NCI-H2227 (cell line): ENCODE measurements at regions not wholly inside any gene's neighbourhood (a gene's known extent, or its start where the extent isn't known, plus 50 kb on each side); places are given as distances from the start of the nearest gene placed in this dataset.

Experiments used
- DNase-seq: peaks from one replicate; lab custom pipeline; 2025; ENCODE audit not compliant: unreplicated experiment; lab: John Stamatoyannopoulos, UW

- no peak for DNase-seq
These were observed 494.8 kb upstream of the AGA start for GRCh38 chr4:177937041-177937440.

- no peak for DNase-seq
These were observed 496.0 kb upstream of the AGA start for GRCh38 chr4:177938226-177938625.

- no peak for DNase-seq
These were observed 503.0 kb upstream of the AGA start for GRCh38 chr4:177945268-177945667.

- DNase-seq: no peak
These were observed 505.4 kb upstream of the AGA start for GRCh38 chr4:177947607-177948006.

GRCh38 chr4:177948853-177949252 lies 506.6 kb upstream of the AGA start:
- no peak for DNase-seq

- DNase-seq: no peak
These were observed 508.8 kb upstream of the AGA start for GRCh38 chr4:177951026-177951425.

GRCh38 chr4:177952723-177953122 lies 510.5 kb upstream of the AGA start:
- no peak for DNase-seq

- no peak for DNase-seq
These were observed 515.5 kb upstream of the AGA start for GRCh38 chr4:177957596-177958360.

GRCh38 chr4:177960566-177960965 lies 518.3 kb upstream of the AGA start:
- no peak for DNase-seq

- no peak for DNase-seq
These were observed 519.6 kb upstream of the AGA start for GRCh38 chr4:177961761-177962380.

GRCh38 chr4:177964061-177964460 lies 521.8 kb upstream of the AGA start:
- no peak for DNase-seq

- no peak for DNase-seq
These were observed 522.5 kb upstream of the AGA start for GRCh38 chr4:177964693-177965168.

- DNase-seq: no peak
These were observed 525.1 kb upstream of the AGA start for GRCh38 chr4:177967328-177967727.

- DNase-seq: no peak
These were observed 526.7 kb upstream of the AGA start for GRCh38 chr4:177968817-177969442.

GRCh38 chr4:177974461-177974860 lies 532.2 kb upstream of the AGA start:
- no peak for DNase-seq

GRCh38 chr4:177975315-177975987 lies 533.2 kb upstream of the AGA start:
- DNase-seq: no peak

GRCh38 chr4:177986236-177986635 lies 544.0 kb upstream of the AGA start:
- no peak for DNase-seq

GRCh38 chr4:177987896-177988295 lies 545.7 kb upstream of the AGA start:
- DNase-seq: no peak

GRCh38 chr4:177989503-177990201 lies 547.4 kb upstream of the AGA start:
- no peak for DNase-seq

GRCh38 chr4:178003098-178003657 lies 560.9 kb upstream of the AGA start:
- DNase-seq: no peak

- no peak for DNase-seq
These were observed 568.4 kb upstream of the AGA start for GRCh38 chr4:178010596-178010995.
